ENCODE measurements at regions not wholly inside any gene's neighbourhood (a gene's known extent, or its start where the extent isn't known, plus 50 kb on each side); places are given as distances from the start of the nearest gene placed in this dataset.
"Not testable (repeated sequence)": the region's sequence is repeated elsewhere in the genome, so short reads cannot be mapped to it uniquely, and the experiment has no call there.

- DNase-seq = no peak
Measured at GRCh38 chrX:95218976-95219375, 1465.7 kb upstream of the DIAPH2 start.

- no peak for DNase-seq
Measured at GRCh38 chrX:95248386-95248785, 1436.3 kb upstream of the DIAPH2 start.

GRCh38 chrX:95290455-95290854 is 1394.2 kb upstream of the DIAPH2 start:
- DNase-seq = no peak

GRCh38 chrX:95291561-95291960 is 1393.1 kb upstream of the DIAPH2 start:
- DNase-seq = peak in 1 of 3 experiments; percentile 27

GRCh38 chrX:95318882-95319281 is 1365.8 kb upstream of the DIAPH2 start:
- DNase-seq = peak; percentile 8 to 61 (median 17)

- DNase-seq = no peak
Measured at GRCh38 chrX:95325185-95325584, 1359.5 kb upstream of the DIAPH2 start.

GRCh38 chrX:95330292-95330691 is 1354.3 kb upstream of the DIAPH2 start:
- DNase-seq = no peak

- no peak for DNase-seq
Measured at GRCh38 chrX:95332530-95332929, 1352.1 kb upstream of the DIAPH2 start.

GRCh38 chrX:95346856-95347255 is 1337.8 kb upstream of the DIAPH2 start:
- peak in 2 of 3 experiments; percentile 4 to 66 for DNase-seq

- DNase-seq = peak in 2 of 3 experiments; percentile 5 to 39
Measured at GRCh38 chrX:95350774-95351488, 1333.7 kb upstream of the DIAPH2 start.

GRCh38 chrX:95367286-95367685 is 1317.4 kb upstream of the DIAPH2 start:
- DNase-seq = no peak

GRCh38 chrX:95382799-95383198 is 1301.8 kb upstream of the DIAPH2 start:
- DNase-seq = peak in 2 of 3 experiments; percentile 43 to 77

GRCh38 chrX:95383778-95384177 is 1300.9 kb upstream of the DIAPH2 start:
- DNase-seq = peak in 2 of 3 experiments; percentile 12 to 76

GRCh38 chrX:95427389-95427788 is 1257.3 kb upstream of the DIAPH2 start:
- no peak for DNase-seq

GRCh38 chrX:95435198-95435597 is 1249.4 kb upstream of the DIAPH2 start:
- no peak for DNase-seq

GRCh38 chrX:95441836-95442235 is 1242.8 kb upstream of the DIAPH2 start:
- DNase-seq = no peak

- DNase-seq = no peak
Measured at GRCh38 chrX:95484781-95485180, 1199.9 kb upstream of the DIAPH2 start.

GRCh38 chrX:95505721-95506120 is 1178.9 kb upstream of the DIAPH2 start:
- DNase-seq = peak in 1 of 3 experiments; percentile 14

GRCh38 chrX:95509474-95509873 is 1175.2 kb upstream of the DIAPH2 start:
- no peak for DNase-seq

GRCh38 chrX:95524018-95524417 is 1160.6 kb upstream of the DIAPH2 start:
- not testable (repeated sequence) for DNase-seq

GRCh38 chrX:95536111-95536510 is 1148.5 kb upstream of the DIAPH2 start:
- no peak for DNase-seq

- DNase-seq = no peak
Measured at GRCh38 chrX:95536661-95537060, 1148.0 kb upstream of the DIAPH2 start.

- no peak for DNase-seq
Measured at GRCh38 chrX:95539041-95539440, 1145.6 kb upstream of the DIAPH2 start.

GRCh38 chrX:95549552-95549951 is 1135.1 kb upstream of the DIAPH2 start:
- not testable (repeated sequence) for DNase-seq

- DNase-seq = no peak
Measured at GRCh38 chrX:95585321-95585720, 1099.3 kb upstream of the DIAPH2 start.
